ENCODE measurements at regions not wholly inside any gene's neighbourhood (a gene's known extent, or its start where the extent isn't known, plus 50 kb on each side); places are given as distances from the start of the nearest gene placed in this dataset.

DNA sequence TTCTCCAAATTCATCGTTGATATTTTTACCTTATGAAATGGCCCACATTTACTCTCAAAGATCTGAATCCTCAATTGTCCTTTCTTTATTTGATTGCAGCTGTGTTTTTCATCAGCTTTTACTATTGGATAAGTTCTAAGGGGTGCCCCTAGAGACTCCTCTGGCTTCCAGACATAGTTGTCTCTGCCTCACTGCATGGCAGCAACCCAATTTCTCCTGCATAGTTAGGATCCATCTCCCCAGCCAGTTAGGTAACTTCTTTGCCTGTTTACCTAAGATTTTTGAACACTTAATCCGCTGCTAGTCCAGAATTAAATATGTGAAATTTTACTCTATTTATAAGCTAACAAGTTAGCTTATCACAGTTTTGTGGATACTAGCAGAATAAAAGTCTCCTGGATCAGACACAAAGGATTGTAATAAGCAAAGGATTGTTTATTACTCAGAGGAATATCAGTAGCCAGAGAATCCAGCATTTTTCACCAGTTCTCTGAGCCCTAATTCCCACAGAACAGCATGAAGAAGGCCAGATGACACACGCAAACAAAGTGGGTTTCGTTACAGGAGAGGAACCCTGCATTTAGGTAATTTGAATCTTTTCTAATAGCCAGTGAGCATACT is 101.1 kb downstream of the BBS10 start:
- no peak for TF ChIP-seq CTCF (IDR thresholded peaks at IDR 0.05)
- no peak for TF ChIP-seq POLR2A (IDR thresholded peaks at IDR 0.05)

Data from lower leg skin (tissue), 3 donors.